ENCODE measurements at regions not wholly inside any gene's neighbourhood (a gene's known extent, or its start where the extent isn't known, plus 50 kb on each side); places are given as distances from the start of the nearest gene placed in this dataset.
A peak's percentile ranks its signal among the peaks of the same experiment; 100 is the strongest.

DNA sequence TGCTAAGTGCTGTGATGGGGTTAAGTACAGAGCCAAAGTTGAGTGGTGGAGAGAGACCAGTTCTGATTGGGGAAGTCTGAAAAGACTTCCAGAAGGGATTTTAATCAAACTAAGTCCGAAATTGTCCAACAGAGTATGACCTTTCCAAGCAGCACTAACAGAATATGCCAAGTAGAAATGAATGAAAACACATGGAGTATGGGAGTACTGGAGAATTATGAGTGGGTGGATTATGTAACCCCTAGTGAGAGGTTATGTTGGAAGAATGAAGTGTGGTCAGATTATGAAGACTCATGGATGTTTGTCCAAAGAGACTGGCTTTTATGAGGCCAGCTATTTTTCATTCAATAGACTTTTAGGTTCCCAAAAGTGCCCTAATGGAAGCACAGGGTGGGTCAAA lies 94.0 kb upstream of the PLEKHA5 start:
- peaks cover 31% of the 10 kb centered on the region for H3K4me1 Mint-ChIP-seq (ENCODE audit: low read depth)
- H3K9me3 Mint-ChIP-seq (ENCODE audit: low read depth), result peaks cover 41% of the 10 kb centered on the region
- peaks cover 17% of the 10 kb centered on the region for H3K36me3 Mint-ChIP-seq (ENCODE audit: insufficient read depth)
- no peaks in the 10 kb centered on the region for H3K27me3 Mint-ChIP-seq
- no peak overlapping the region for H3K4me3 Mint-ChIP-seq (ENCODE audit: low read depth)
- DNase-seq (ENCODE audit: low spot score, unreplicated experiment), result no peak
- no peak overlapping the region for H3K27ac Mint-ChIP-seq
- TF ChIP-seq, protein P1, sequence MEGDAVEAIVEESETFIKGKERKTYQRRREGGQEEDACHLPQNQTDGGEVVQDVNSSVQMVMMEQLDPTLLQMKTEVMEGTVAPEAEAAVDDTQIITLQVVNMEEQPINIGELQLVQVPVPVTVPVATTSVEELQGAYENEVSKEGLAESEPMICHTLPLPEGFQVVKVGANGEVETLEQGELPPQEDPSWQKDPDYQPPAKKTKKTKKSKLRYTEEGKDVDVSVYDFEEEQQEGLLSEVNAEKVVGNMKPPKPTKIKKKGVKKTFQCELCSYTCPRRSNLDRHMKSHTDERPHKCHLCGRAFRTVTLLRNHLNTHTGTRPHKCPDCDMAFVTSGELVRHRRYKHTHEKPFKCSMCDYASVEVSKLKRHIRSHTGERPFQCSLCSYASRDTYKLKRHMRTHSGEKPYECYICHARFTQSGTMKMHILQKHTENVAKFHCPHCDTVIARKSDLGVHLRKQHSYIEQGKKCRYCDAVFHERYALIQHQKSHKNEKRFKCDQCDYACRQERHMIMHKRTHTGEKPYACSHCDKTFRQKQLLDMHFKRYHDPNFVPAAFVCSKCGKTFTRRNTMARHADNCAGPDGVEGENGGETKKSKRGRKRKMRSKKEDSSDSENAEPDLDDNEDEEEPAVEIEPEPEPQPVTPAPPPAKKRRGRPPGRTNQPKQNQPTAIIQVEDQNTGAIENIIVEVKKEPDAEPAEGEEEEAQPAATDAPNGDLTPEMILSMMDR (IDR thresholded peaks at IDR 0.05; ENCODE audit: unreplicated experiment), result no peak

DNA sequence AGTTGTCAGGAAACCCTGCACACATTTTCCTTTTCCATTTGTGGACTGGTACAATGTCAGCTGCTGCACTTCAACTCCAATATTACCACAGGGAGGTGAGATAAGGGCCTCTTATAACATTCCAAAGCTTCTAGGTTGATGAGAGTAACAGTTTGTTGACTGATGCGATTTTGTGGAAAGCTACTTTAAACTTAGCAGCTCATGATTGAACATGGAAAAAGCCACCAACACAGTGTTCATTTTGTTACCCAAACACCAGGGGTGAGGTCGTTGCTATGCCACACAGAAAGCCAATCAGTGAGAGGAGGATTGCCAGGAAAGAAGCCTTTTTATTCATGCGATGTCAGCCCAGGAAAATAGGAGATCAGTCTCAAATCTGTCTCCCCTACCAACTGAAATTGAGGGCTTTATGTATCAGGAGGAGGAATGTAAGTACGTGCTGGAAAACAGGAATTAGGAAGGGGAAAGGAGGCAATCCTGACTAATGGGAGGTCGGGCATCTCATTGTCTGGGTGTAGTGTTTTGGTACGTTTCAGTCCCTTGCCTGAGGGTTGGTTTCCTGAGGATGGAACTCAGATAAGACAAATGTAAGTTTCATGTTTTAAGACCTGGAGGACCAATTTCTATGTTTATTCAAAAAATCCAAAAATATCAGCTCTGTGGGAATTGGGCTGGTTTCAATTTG lies 92.7 kb upstream of the PLEKHA5 start:
- Mint-ChIP-seq H3K27ac (no peak overlapping the region), H3K9me3 (ENCODE audit: low read depth) (peaks cover 33% of the 10 kb centered on the region), H3K4me1 (ENCODE audit: low read depth) (peaks cover 34% of the 10 kb centered on the region), H3K27me3 (no peaks in the 10 kb centered on the region), H3K36me3 (ENCODE audit: insufficient read depth) (peaks cover 13% of the 10 kb centered on the region), H3K4me3 (ENCODE audit: low read depth) (no peak overlapping the region)
- TF ChIP-seq, protein P1 (IDR thresholded peaks at IDR 0.05; ENCODE audit: unreplicated experiment), result no peak
- no peak for DNase-seq (ENCODE audit: low spot score, unreplicated experiment)

DNA sequence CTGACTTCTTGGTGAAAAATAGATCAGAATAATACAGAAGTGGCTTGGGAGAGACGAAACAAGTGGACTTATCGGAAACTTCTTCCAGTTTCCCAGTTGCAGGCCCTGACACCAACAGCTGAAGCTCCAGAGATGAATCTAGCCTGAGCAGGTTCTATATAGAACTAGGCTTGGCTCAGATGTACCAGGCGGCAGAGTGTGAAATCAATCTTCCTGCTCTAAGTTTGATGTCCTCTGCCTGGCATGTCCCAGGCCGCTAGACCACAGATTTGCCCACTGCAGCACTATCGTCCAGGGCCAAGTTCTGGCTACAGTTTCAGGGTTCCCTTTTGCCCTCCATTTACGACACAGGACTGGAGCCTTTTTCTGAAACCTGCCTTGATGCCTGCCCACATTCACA lies 91.3 kb upstream of the PLEKHA5 start:
- Mint-ChIP-seq H3K9me3 (ENCODE audit: low read depth) (peaks cover 20% of the 10 kb centered on the region), H3K27me3 (no peaks in the 10 kb centered on the region), H3K27ac (no peak overlapping the region), H3K36me3 (ENCODE audit: insufficient read depth) (peaks cover 8% of the 10 kb centered on the region), H3K4me3 (ENCODE audit: low read depth) (no peak overlapping the region), H3K4me1 (ENCODE audit: low read depth) (peaks cover 34% of the 10 kb centered on the region)
- no peak for DNase-seq (ENCODE audit: low spot score, unreplicated experiment)
- TF ChIP-seq, protein P1 (IDR thresholded peaks at IDR 0.05; ENCODE audit: unreplicated experiment), result no peak

DNA sequence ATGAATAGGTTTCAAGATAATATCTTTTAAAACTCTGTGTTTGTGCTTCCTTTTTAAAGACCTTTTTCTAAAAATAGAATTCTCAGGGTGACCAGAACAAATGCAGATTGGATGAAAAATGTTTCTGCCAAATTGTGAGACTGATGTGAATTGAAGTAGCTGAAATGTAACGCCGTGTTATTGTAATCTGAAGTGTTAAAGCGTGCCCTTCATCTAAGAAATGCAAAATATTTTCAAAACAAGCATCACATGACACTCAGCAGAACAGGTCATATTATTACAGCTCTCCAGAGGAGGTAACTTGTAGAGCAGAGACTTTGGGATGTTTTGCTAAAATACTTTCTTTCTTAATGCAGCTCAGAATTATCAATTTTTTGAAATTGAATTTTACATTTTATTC lies 90.0 kb upstream of the PLEKHA5 start:
- no peak for DNase-seq (ENCODE audit: low spot score, unreplicated experiment)
- Mint-ChIP-seq H3K9me3 (ENCODE audit: low read depth) (peaks cover 9% of the 10 kb centered on the region), H3K4me3 (ENCODE audit: low read depth) (no peak overlapping the region), H3K4me1 (ENCODE audit: low read depth) (peaks cover 37% of the 10 kb centered on the region), H3K27ac (no peak overlapping the region), H3K27me3 (no peaks in the 10 kb centered on the region), H3K36me3 (ENCODE audit: insufficient read depth) (peaks cover 2% of the 10 kb centered on the region)
- TF ChIP-seq, protein P1 (IDR thresholded peaks at IDR 0.05; ENCODE audit: unreplicated experiment), result no peak

- TF ChIP-seq, protein P1 (IDR thresholded peaks at IDR 0.05; ENCODE audit: unreplicated experiment), result no peak
- Mint-ChIP-seq H3K9me3 (ENCODE audit: low read depth) (peaks cover 8% of the 10 kb centered on the region), H3K4me1 (ENCODE audit: low read depth) (peaks cover 44% of the 10 kb centered on the region), H3K27me3 (no peaks in the 10 kb centered on the region), H3K36me3 (ENCODE audit: insufficient read depth) (peaks cover under 1% of the 10 kb centered on the region), H3K27ac (peak overlapping the region; percentile 3), H3K4me3 (ENCODE audit: low read depth) (no peak overlapping the region)
- DNase-seq (ENCODE audit: low spot score, unreplicated experiment), result no peak
Measured at GRCh38 chr12:19042221-19042620, 87.3 kb upstream of the PLEKHA5 start.
